B cell (primary cell): ENCODE measurements at regions not wholly inside any gene's neighbourhood (a gene's known extent, or its start where the extent isn't known, plus 50 kb on each side); places are given as distances from the start of the nearest gene placed in this dataset.

Experiments
- EZH2 ChIP-seq: IDR thresholded peaks from 2 replicates; pipeline ENCODE4 v1.6.1; 2012; ENCODE audit warnings: borderline replicate concordance, low read depth, mild to moderate bottlenecking, moderate library complexity, low read length; ENCODE audit not compliant: insufficient read depth, poor library complexity, severe bottlenecking
- TF ChIP-seq, protein P1 (sequence below): fragments of 200-600 bp; IDR thresholded peaks from one replicate; pipeline ENCODE4 v1.8.0; 2022; ENCODE audit warnings: antibody characterized with exemption, mild to moderate bottlenecking

DNA sequence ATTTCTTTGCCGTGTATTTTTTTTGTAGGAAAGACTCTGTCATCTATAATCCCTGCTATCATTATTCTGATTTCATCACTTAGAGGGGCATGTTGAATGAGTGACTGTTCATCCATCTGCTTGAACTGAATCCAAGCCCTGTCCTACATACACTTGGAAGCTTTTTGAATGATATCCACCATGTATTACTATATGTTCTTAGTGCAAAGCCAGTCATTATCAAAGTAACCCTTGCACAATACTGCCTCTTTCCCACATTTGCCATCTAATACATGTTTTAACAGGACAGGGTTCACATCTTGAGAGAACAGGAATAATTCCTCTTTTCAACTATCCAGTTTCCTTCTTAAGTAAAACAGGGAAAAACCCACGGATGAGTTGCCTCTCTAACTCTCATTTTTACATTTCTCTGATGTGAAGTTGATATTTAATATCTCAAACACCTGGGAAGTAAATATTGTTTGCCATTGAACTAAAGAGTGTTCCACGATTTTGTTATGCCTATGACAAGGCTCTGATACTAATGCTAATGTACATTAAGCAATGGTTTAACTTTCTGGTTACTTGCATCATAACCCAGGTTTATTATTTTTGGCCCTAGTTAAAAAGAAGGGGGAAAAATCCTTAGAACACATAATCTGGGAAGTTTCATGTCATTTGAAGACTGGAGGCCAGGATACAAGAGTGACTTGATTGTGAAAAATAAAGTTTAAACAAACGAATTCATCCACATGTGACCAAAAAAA, 103.7 kb upstream of the TARS1 start:
- TF ChIP-seq, protein P1, sequence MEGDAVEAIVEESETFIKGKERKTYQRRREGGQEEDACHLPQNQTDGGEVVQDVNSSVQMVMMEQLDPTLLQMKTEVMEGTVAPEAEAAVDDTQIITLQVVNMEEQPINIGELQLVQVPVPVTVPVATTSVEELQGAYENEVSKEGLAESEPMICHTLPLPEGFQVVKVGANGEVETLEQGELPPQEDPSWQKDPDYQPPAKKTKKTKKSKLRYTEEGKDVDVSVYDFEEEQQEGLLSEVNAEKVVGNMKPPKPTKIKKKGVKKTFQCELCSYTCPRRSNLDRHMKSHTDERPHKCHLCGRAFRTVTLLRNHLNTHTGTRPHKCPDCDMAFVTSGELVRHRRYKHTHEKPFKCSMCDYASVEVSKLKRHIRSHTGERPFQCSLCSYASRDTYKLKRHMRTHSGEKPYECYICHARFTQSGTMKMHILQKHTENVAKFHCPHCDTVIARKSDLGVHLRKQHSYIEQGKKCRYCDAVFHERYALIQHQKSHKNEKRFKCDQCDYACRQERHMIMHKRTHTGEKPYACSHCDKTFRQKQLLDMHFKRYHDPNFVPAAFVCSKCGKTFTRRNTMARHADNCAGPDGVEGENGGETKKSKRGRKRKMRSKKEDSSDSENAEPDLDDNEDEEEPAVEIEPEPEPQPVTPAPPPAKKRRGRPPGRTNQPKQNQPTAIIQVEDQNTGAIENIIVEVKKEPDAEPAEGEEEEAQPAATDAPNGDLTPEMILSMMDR, result no peak
- no peak for TF ChIP-seq EZH2
